SW 1271 (cell line): ENCODE measurements at regions not wholly inside any gene's neighbourhood (a gene's known extent, or its start where the extent isn't known, plus 50 kb on each side); places are given as distances from the start of the nearest gene placed in this dataset.
A peak's percentile ranks its signal among the peaks of the same experiment; 100 is the strongest.
"Not testable (repeated sequence)": the region's sequence is repeated elsewhere in the genome, so short reads cannot be mapped to it uniquely, and the experiment has no call there.

Experiments
- DNase-seq, 2 experiments: peaks; one replicate each; lab custom pipeline; 2025; lab: John Stamatoyannopoulos, UW

DNA sequence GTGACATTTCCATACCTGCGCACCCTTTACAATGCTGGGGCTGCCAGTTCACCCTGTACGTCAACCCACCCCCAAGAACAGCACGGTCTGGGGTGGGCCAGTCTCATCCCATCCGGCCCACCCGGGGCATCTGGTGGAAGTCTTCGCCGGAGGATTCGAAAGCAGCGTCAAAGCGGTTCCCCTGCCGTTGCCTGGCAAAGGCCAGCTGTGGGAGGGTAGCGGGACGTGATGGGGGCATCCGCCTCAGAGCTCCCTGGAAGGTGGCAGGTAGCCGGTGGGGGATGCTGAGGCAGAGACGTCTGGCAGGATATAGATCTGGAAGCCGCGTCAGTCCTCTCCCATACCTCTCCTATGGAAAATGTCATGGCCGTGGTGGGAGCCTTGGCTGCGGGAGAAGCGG lies 749.1 kb upstream of the DEFB115 start:
- DNase-seq = not testable (repeated sequence)

- DNase-seq = no peak
Measured at GRCh38 chr20:30511322-30512030, 746.0 kb upstream of the DEFB115 start.

DNA sequence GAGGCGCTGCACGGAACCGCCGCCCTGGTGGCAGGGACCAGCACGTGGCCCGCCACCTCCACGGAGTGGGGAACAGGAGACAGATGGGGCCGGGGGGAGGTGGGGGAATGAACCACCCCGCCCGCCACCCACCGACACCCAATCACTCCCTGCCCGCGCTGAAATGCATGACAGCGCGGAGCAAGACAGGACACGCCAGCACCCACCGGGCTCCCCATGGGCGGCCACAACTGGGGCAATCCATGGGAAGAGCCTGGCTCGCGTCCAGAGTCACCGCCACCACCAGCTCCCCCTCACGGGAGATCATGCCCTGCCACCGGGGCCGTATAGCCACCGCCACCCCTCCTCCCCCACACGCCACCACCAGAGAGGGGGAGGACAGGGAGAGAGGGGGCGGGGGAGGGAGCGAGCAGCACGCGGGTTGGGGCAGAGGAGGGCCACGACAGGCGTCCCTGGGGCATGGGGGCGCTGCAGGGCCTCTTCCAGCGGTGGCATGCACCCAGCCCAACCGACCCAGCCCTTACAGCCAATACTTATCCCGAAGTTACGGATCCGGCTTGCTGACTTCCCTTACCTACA lies 744.3 kb upstream of the DEFB115 start:
- no peak for DNase-seq

DNA sequence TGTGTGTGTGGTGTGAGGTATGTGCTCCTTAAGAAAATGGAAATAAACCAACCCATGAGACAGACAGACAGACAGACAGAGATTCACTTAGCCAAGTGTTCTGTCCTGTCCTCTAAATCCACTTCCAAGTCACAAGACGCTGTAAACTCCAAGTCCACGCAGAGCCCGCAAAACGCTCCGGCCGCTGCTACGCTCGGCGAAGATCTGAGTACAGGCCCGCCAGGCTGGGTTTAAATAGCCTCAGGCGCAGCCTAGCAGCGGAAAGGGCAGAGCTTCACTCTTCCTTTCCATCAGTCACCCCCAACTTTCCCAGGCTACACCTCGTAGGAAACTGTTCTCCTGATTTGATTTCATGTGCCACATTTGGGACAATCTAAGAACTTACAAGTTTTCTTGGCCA lies 741.5 kb upstream of the DEFB115 start:
- not testable (repeated sequence) for DNase-seq

DNA sequence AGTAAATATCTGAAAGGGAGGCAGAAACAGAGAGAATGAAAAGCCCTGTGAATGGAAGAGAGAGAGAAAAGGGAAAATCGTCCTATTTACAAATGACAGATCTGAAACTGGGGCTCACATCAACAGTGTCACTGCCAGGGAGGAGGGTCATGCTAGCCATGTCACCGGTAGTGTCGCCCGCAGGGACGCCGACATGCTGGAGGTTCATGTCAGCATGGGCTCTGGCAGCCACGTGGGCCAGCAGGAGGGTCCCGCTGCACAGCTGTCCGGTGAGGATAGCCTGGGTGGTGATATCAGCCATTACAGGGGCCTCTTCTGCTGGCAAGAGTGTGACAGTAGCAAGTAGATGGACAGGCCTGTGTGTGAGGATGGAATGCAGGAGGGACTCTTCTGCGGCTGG lies 738.6 kb upstream of the DEFB115 start:
- DNase-seq = not testable (repeated sequence)

- DNase-seq = not testable (repeated sequence)
Measured at GRCh38 chr20:30521686-30522415, 735.6 kb upstream of the DEFB115 start.

DNA sequence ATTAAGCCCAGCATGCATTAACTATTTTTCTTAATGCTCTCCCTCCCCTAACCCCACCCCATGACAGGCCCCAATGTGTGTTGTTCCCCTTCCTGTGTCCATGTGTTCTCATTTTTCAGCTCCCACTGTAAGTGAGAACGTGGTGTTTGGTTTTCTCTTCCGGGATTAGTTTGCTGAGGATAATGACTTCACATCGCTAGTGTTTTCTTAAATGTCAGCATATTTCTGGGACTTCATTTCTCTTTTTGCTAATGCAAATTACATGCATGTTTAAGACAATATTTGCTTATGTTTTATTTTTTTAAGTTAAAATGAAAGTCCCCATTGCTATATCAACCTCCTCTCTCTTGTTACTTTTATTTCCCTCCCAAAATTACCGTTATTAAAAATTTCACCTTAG lies 733.3 kb upstream of the DEFB115 start:
- not testable (repeated sequence) for DNase-seq

GRCh38 chr20:30524761-30525160 lies 732.7 kb upstream of the DEFB115 start:
- DNase-seq = not testable (repeated sequence)

DNA sequence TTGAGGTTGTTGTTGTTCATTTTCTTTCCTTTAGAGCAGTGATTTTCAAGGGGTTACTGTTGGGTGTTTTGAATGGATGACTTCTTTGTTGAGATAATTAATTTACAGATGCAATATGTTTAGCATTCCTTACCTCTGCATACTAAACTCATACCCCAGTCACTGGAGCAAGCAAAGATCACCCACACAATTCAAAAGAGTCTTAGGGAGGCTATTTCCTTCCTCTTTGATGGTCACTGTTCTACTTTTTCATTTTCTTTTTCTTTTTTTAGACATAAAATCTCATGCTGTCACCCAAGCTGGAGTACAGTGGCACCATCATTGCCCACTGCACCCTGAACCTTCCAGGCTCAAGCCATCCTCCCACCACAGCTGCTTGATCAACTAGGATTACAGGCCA lies 723.8 kb upstream of the DEFB115 start:
- not testable (repeated sequence) for DNase-seq

DNA sequence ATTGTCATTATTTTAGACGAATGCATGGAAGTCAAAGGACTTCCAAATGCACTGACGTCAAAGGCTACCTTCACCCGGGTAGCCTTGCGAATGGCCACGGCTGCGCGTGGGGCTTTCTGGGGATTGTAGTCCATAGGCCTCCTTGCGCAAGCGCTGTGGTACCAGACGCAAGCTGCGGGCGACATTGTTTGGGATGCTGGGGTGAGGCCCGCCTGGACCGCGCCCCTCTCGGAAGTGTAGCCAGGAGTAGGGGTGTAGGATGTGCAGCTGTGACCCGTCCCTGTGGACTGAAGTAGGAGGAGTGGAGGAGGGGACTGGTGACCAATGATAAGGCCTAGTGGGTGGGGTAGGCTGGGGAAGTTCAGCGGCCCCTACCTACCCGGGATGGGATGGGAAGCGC lies 720.0 kb upstream of the DEFB115 start:
- DNase-seq = not testable (repeated sequence)

- not testable (repeated sequence) for DNase-seq
Measured at GRCh38 chr20:30540330-30541069, 717.0 kb upstream of the DEFB115 start.

GRCh38 chr20:30551236-30551635 lies 706.2 kb upstream of the DEFB115 start:
- DNase-seq = not testable (repeated sequence)

GRCh38 chr20:30556797-30557196 lies 700.7 kb upstream of the DEFB115 start:
- DNase-seq = not testable (repeated sequence)

DNA sequence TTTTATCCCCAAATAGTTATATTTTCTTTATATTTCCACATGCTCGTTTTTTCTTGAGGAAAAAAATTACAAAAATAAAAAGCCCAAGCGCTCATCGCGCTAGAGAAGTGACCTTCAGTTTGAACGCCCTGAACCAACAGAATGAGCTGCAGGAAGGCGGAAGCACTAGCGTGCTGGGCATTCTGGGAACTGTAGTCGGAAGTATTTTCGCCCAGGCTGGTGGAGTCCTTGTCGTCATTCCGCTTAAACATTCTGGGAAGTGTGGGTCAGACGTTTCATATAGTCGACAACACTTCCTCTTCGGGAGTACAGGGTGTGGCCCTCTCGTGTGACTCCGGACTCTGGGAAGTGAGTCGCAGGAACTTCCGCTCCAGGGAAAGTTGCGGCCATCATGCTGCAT lies 692.4 kb upstream of the DEFB115 start:
- not testable (repeated sequence) for DNase-seq

DNA sequence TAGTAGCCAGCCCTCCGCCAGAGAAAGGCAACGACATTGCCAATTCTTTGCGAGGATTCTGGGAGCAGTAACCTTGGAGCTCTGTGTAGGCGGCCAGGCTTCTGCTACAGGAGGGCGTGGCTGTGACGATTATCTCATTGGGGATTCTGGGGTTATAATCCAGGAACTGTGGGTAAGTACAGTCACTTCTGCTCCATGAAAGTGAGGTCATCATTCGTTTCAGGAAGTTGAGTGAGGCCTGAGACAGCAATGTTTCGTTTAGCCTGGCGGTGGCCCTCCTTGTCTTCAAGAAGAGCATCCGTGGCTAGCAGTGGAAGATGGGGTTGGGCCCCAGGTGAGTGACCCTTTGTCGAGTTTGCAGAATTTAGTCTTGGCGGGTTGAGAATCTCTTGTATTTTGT lies 687.6 kb upstream of the DEFB115 start:
- not testable (repeated sequence) for DNase-seq

DNA sequence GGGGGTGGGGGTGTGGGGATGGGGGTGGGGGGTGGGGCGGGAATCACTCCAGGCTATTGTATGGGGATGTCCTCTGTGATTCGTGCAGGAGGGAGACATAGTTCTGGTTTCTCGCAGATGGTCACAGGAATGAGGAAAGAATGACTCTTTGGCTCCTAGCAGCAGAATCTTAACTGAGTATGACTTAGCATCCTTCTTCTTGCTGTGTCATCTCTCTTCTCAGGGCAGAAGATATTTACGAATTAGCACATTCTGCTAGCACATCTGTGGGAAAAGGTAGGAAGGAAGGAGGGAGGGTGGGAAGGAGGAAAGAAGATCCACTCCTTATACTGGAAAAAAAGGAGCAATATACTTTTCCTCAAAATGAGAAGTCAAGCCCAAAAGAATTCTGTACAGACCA lies 686.8 kb upstream of the DEFB115 start:
- not testable (repeated sequence) for DNase-seq

- not testable (repeated sequence) for DNase-seq
Measured at GRCh38 chr20:30574337-30574736, 683.1 kb upstream of the DEFB115 start.

- not testable (repeated sequence) for DNase-seq
Measured at GRCh38 chr20:30579069-30579468, 678.4 kb upstream of the DEFB115 start.

DNA sequence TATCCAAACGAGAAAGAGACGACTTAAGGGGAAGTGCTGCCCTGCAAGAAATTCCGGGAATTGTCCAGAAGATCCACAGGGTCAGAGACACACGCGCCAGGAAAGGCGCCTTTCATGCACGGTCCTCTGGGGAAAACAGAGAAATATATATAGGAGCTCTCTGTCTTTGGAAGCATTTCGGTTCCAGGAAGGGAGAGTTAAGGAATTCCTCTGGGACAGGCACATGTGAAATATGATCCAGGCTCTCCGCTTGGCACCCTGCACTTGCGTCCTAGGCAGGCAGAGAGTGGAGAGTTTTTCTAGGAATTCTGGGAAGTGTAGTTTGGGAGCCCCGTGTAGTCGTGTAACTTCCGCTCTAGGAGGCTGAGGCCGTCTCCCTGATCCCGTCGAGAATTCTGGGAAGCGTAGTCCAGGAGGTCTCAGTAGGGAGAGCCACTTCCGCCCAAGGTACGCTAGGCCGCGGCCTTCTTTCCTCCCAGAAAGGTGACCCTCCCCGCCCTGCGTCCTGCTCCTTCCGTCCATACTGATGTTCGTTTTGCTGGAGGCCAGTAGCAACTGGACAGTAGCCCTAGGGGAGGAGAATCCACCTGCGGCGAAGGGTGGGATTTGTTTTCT lies 677.5 kb upstream of the DEFB115 start:
- DNase-seq = peak; percentile 66 to 82

GRCh38 chr20:30581839-30582238 lies 675.6 kb upstream of the DEFB115 start:
- DNase-seq = not testable (repeated sequence)

DNA sequence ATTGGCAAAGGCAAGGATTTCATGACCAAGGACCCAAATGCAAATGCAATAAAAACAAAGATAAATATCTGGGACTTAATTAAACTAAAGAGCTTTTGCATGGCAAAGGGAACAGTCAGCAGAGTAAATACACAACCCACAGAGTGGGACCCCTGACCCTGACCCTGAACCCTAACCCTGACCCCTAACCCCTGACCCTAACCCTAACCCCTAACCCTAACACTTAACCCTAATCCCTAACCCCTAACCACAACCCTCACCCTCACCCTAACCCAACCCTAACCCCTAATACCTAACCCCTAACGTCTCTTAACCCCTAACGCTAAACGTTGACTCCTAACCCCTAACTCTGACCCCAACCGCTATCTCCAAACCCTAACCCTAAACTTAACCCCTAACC lies 673.1 kb upstream of the DEFB115 start:
- not testable (repeated sequence) for DNase-seq
